ENCODE measurements at regions not wholly inside any gene's neighbourhood (a gene's known extent, or its start where the extent isn't known, plus 50 kb on each side); places are given as distances from the start of the nearest gene placed in this dataset.

- FAIRE-seq = no peak
Observed at GRCh38 chr10:10967029-10967428, 50.6 kb upstream of the CELF2 start.

GRCh38 chr10:10967581-10968256 lies 50.0 kb upstream of the CELF2 start:
- FAIRE-seq = no peak
